Endothelial cell (in vitro differentiated cells): ENCODE measurements at regions not wholly inside any gene's neighbourhood (a gene's known extent, or its start where the extent isn't known, plus 50 kb on each side); places are given as distances from the start of the nearest gene placed in this dataset.

Source experiments
- DNase-seq: peaks from one replicate; pipeline ENCODE4 v3.0.0; 2021; ENCODE audit warnings: low spot score
- H3K27ac Mint-ChIP-seq: one replicate; pipeline ENCODE4 v1.8.0; 2021; ENCODE audit warnings: mixed read lengths, inconsistent platforms; ENCODE audit not compliant: unreplicated experiment
- H3K27me3 Mint-ChIP-seq: one replicate; pipeline ENCODE4 v1.8.0; 2021; ENCODE audit warnings: mild to moderate bottlenecking, moderate library complexity, mixed read lengths, inconsistent platforms; ENCODE audit not compliant: unreplicated experiment
- H3K36me3 Mint-ChIP-seq: one replicate; pipeline ENCODE4 v1.8.0; 2021; ENCODE audit warnings: mild to moderate bottlenecking, low read depth, mixed read lengths, inconsistent platforms; ENCODE audit not compliant: unreplicated experiment
- H3K4me1 Mint-ChIP-seq: one replicate; pipeline ENCODE4 v1.8.0; 2021; ENCODE audit warnings: mild to moderate bottlenecking, mixed read lengths, inconsistent platforms; ENCODE audit not compliant: unreplicated experiment
- H3K4me3 Mint-ChIP-seq: one replicate; pipeline ENCODE4 v1.8.0; 2021; ENCODE audit warnings: mild to moderate bottlenecking, mixed read lengths, inconsistent platforms; ENCODE audit not compliant: unreplicated experiment
- H3K9me3 Mint-ChIP-seq: one replicate; pipeline ENCODE4 v1.8.0; 2021; ENCODE audit warnings: mixed read lengths, inconsistent platforms; ENCODE audit not compliant: unreplicated experiment
- CTCF ChIP-seq: fragments of 200-600 bp; sonication (generic); IDR thresholded peaks from one replicate; pipeline ENCODE4 v1.5.0; 2021; ENCODE audit warnings: antibody characterized with exemption; ENCODE audit not compliant: unreplicated experiment

GRCh38 chr6:9112544-9112943 lies 677.2 kb upstream of the SLC35B3 start:
- Mint-ChIP-seq H3K27me3 (no peaks in the 10 kb centered on the region), H3K4me1 (peaks cover 13% of the 10 kb centered on the region), H3K36me3 (no peaks in the 10 kb centered on the region), H3K4me3 (no peak overlapping the region), H3K27ac (no peak overlapping the region), H3K9me3 (no peaks in the 10 kb centered on the region)
- TF ChIP-seq CTCF: no peak
- DNase-seq: no peak

GRCh38 chr6:9103876-9104521 lies 668.7 kb upstream of the SLC35B3 start:
- Mint-ChIP-seq H3K4me1 (peaks cover 10% of the 10 kb centered on the region), H3K4me3 (no peak overlapping the region), H3K9me3 (no peaks in the 10 kb centered on the region), H3K27me3 (no peaks in the 10 kb centered on the region), H3K36me3 (no peaks in the 10 kb centered on the region), H3K27ac (no peak overlapping the region)
- TF ChIP-seq CTCF: no peak
- DNase-seq: no peak

- H3K36me3 Mint-ChIP-seq: no peaks in the 10 kb centered on the region
- no peak for TF ChIP-seq CTCF
- H3K27ac Mint-ChIP-seq: no peak overlapping the region
- H3K4me1 Mint-ChIP-seq: peaks cover 10% of the 10 kb centered on the region
- H3K4me3 Mint-ChIP-seq: no peak overlapping the region
- no peak for DNase-seq
- no peaks in the 10 kb centered on the region for H3K9me3 Mint-ChIP-seq
- no peaks in the 10 kb centered on the region for H3K27me3 Mint-ChIP-seq
Observed at GRCh38 chr6:9101920-9102319, 666.6 kb upstream of the SLC35B3 start.

GRCh38 chr6:9100869-9101580 lies 665.7 kb upstream of the SLC35B3 start:
- Mint-ChIP-seq H3K4me1 (peaks cover 10% of the 10 kb centered on the region), H3K36me3 (no peaks in the 10 kb centered on the region), H3K27ac (no peak overlapping the region), H3K27me3 (no peaks in the 10 kb centered on the region), H3K4me3 (no peak overlapping the region), H3K9me3 (no peaks in the 10 kb centered on the region)
- no peak for DNase-seq
- TF ChIP-seq CTCF: no peak

GRCh38 chr6:9095729-9096128 lies 660.4 kb upstream of the SLC35B3 start:
- no peaks in the 10 kb centered on the region for H3K27me3 Mint-ChIP-seq
- no peaks in the 10 kb centered on the region for H3K9me3 Mint-ChIP-seq

More at GRCh38 chr6:9095729-9096128, 660.4 kb upstream of the SLC35B3 start:
- no peak for DNase-seq
- Mint-ChIP-seq H3K36me3 (no peaks in the 10 kb centered on the region), H3K4me3 (no peak overlapping the region), H3K4me1 (peaks cover 3% of the 10 kb centered on the region), H3K27ac (no peak overlapping the region)
- no peak for TF ChIP-seq CTCF
